Tibial nerve (tissue), 3 donors: ENCODE measurements at regions not wholly inside any gene's neighbourhood (a gene's known extent, or its start where the extent isn't known, plus 50 kb on each side); places are given as distances from the start of the nearest gene placed in this dataset.

Source experiments
- CTCF ChIP-seq, 5 experiments: fragments of 200-600 bp in 3 of 5; fragments of 450-650 bp in 2 of 5; sonication (generic) in 3 of 5; IDR thresholded peaks; one replicate each; pipeline ENCODE4 v1.5.1; 2016 to 2019; ENCODE audit warnings: antibody characterized with exemption in 5 of 5, mild to moderate bottlenecking in 3 of 5, moderate library complexity in 2 of 5
- POLR2A ChIP-seq, 2 donors: fragments of 450-650 bp; IDR thresholded peaks; one replicate each; pipeline ENCODE4 v1.6.1; 2017; ENCODE audit warnings: antibody characterized with exemption in 2 of 2, mild to moderate bottlenecking in 2 of 2, moderate library complexity in 2 of 2

- no peak for TF ChIP-seq CTCF (IDR thresholded peaks at IDR 0.05)
- TF ChIP-seq POLR2A (IDR thresholded peaks at IDR 0.05) = no peak
These were observed 1710.2 kb upstream of the SLC39A10 start for GRCh38 chr2:193946806-193947205.
